Astrocyte (in vitro differentiated cells and primary cell): ENCODE measurements at regions not wholly inside any gene's neighbourhood (a gene's known extent, or its start where the extent isn't known, plus 50 kb on each side); places are given as distances from the start of the nearest gene placed in this dataset.

Source experiments
- DNase-seq: peaks from one replicate; pipeline ENCODE4 v3.0.0-alpha.2; 2010; ENCODE audit warnings: low read depth
- FAIRE-seq: peaks from 2 replicates; lab custom pipeline; 2011; peaks lifted over from hg19 to GRCh38; lab: Jason Lieb, UNC
- H2AFZ ChIP-seq: 2 replicates; pipeline ENCODE4 v1.6.0; 2012; ENCODE audit warnings: low read depth, low read length, inconsistent platforms
- H3K27ac ChIP-seq: 2 replicates; pipeline ENCODE4 v1.5.1; 2011; ENCODE audit warnings: low read depth, low read length, inconsistent platforms
- H3K27me3 ChIP-seq: 2 replicates; pipeline ENCODE4 v1.6.0; 2011; ENCODE audit warnings: low read length, inconsistent platforms; ENCODE audit not compliant: insufficient read depth
- H3K36me3 ChIP-seq: 2 replicates; pipeline ENCODE4 v1.5.1; 2011; ENCODE audit warnings: low read length, inconsistent platforms; ENCODE audit not compliant: insufficient read depth
- H3K4me1 ChIP-seq: 2 replicates; pipeline ENCODE4 v1.5.1; 2011; ENCODE audit warnings: low read length, inconsistent platforms; ENCODE audit not compliant: insufficient read depth
- H3K4me2 ChIP-seq: 2 replicates; pipeline ENCODE4 v1.6.0; 2012; ENCODE audit warnings: low read length, inconsistent platforms
- H3K4me3 ChIP-seq: 2 replicates; pipeline ENCODE4 v1.5.1; 2011; ENCODE audit warnings: low read depth, mild to moderate bottlenecking, low read length, inconsistent platforms; ENCODE audit not compliant: insufficient read depth
- H3K79me2 ChIP-seq: 2 replicates; pipeline ENCODE4 v1.6.0; 2012; ENCODE audit warnings: mild to moderate bottlenecking, low read length, inconsistent platforms; ENCODE audit not compliant: insufficient read depth
- H3K9ac ChIP-seq: 2 replicates; pipeline ENCODE4 v1.6.0; 2012; ENCODE audit warnings: mild to moderate bottlenecking, low read length, inconsistent platforms
- H3K9me3 ChIP-seq: 2 replicates; pipeline ENCODE4 v1.5.1; 2012; ENCODE audit warnings: low read depth, mild to moderate bottlenecking, low read length, inconsistent platforms; ENCODE audit not compliant: insufficient read depth
- H4K20me1 ChIP-seq: 2 replicates; pipeline ENCODE4 v1.6.0; 2012; ENCODE audit warnings: low read length, inconsistent platforms; ENCODE audit not compliant: insufficient read depth
- H3K27ac Mint-ChIP-seq: one replicate; pipeline ENCODE4 v1.8.0; 2021; ENCODE audit warnings: mild to moderate bottlenecking, mixed read lengths; ENCODE audit not compliant: unreplicated experiment
- H3K27me3 Mint-ChIP-seq: one replicate; pipeline ENCODE4 v1.8.0; 2021; ENCODE audit warnings: low read depth, mixed read lengths; ENCODE audit not compliant: unreplicated experiment
- H3K36me3 Mint-ChIP-seq: one replicate; pipeline ENCODE4 v1.8.0; 2021; ENCODE audit warnings: low read depth, mixed read lengths; ENCODE audit not compliant: unreplicated experiment
- H3K4me1 Mint-ChIP-seq: one replicate; pipeline ENCODE4 v1.8.0; 2021; ENCODE audit warnings: low read depth, mixed read lengths; ENCODE audit not compliant: unreplicated experiment
- H3K4me3 Mint-ChIP-seq: one replicate; pipeline ENCODE4 v1.8.0; 2021; ENCODE audit warnings: mild to moderate bottlenecking, moderate library complexity, mixed read lengths; ENCODE audit not compliant: unreplicated experiment
- H3K9me3 Mint-ChIP-seq: one replicate; pipeline ENCODE4 v1.8.0; 2021; ENCODE audit warnings: mild to moderate bottlenecking, mixed read lengths; ENCODE audit not compliant: unreplicated experiment
- EZH2 ChIP-seq: IDR thresholded peaks from 2 replicates; pipeline ENCODE4 v1.6.1; 2012; ENCODE audit warnings: mild to moderate bottlenecking, low read length, inconsistent platforms; ENCODE audit not compliant: insufficient read depth
- TF ChIP-seq, protein P1 (sequence below): IDR thresholded peaks from 2 replicates; pipeline ENCODE4 v1.5.1; 2011; ENCODE audit warnings: low read depth, mild to moderate bottlenecking, inconsistent platforms, low read length, moderate library complexity; ENCODE audit not compliant: insufficient read depth

DNA sequence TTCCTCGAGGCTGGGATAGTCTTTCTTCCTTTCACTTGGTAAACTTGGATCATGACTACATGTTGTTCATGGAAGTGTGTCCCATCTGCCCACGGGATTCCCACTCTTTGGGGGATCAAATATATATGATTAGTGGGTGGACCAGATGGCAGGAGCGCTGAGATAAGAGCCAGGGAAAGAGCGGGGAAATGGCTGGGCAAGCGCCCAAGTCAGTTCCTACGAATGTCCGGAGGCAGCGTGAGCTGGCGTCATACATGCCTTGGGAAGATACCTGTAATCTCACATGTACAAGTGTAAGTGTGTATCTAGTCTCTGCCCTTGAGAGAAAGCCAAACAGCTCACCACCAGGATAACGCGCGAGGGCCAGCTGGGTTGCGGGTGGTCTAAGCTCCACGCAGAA, 62.3 kb downstream of the FZD10 start:
- FAIRE-seq (no peak), DNase-seq (no peak)
- Mint-ChIP-seq H3K27ac (no peak overlapping the region), H3K9me3 (peaks cover 13% of the 10 kb centered on the region), H3K4me1 (no peaks in the 10 kb centered on the region), H3K36me3 (no peaks in the 10 kb centered on the region), H3K27me3 (no peaks in the 10 kb centered on the region), H3K4me3 (no peak overlapping the region)
- Histone ChIP-seq H3K27me3 (no peaks in the 10 kb centered on the region), H3K36me3 (no peaks in the 10 kb centered on the region), H3K4me3 (no peak overlapping the region), H2AFZ (no peak overlapping the region), H4K20me1 (no peaks in the 10 kb centered on the region), H3K9me3 (peaks cover 17% of the 10 kb centered on the region), H3K4me1 (no peaks in the 10 kb centered on the region), H3K9ac (no peak overlapping the region), H3K79me2 (no peaks in the 10 kb centered on the region), H3K4me2 (no peak overlapping the region), H3K27ac (no peak overlapping the region)
- TF ChIP-seq, protein P1, sequence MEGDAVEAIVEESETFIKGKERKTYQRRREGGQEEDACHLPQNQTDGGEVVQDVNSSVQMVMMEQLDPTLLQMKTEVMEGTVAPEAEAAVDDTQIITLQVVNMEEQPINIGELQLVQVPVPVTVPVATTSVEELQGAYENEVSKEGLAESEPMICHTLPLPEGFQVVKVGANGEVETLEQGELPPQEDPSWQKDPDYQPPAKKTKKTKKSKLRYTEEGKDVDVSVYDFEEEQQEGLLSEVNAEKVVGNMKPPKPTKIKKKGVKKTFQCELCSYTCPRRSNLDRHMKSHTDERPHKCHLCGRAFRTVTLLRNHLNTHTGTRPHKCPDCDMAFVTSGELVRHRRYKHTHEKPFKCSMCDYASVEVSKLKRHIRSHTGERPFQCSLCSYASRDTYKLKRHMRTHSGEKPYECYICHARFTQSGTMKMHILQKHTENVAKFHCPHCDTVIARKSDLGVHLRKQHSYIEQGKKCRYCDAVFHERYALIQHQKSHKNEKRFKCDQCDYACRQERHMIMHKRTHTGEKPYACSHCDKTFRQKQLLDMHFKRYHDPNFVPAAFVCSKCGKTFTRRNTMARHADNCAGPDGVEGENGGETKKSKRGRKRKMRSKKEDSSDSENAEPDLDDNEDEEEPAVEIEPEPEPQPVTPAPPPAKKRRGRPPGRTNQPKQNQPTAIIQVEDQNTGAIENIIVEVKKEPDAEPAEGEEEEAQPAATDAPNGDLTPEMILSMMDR, result no peak
- no peak for TF ChIP-seq EZH2

DNA sequence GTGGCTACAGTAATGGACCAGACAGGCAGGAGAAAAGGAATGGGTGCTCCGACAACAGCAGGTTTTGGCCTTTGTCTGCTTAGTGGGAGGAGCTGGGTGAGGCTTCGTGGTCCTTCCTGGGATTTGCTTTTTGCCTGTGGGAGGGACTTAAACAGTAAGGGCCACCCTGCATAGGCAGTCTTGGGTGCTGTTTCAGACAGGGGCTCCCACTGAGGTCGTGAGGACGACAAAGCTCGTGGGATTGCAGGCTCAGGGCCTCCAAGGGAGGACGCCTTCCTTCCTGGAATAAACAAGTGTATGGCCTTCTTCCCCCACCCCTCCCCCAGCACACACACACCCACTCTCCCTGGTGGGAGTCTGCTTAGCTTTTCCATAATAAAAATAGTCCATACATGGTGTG, 63.1 kb downstream of the FZD10 start:
- H3K4me3 Mint-ChIP-seq, result no peak overlapping the region
- H4K20me1 ChIP-seq, result no peaks in the 10 kb centered on the region
- H3K27ac ChIP-seq, result no peak overlapping the region
- no peaks in the 10 kb centered on the region for H3K27me3 ChIP-seq
- H3K4me3 ChIP-seq, result no peak overlapping the region
- no peak overlapping the region for H3K4me2 ChIP-seq
- no peak overlapping the region for H2AFZ ChIP-seq
- FAIRE-seq (no peak), DNase-seq (no peak)
- H3K27ac Mint-ChIP-seq, result no peak overlapping the region
- no peaks in the 10 kb centered on the region for H3K4me1 Mint-ChIP-seq
- H3K36me3 ChIP-seq, result no peaks in the 10 kb centered on the region
- no peak overlapping the region for H3K9ac ChIP-seq
- H3K4me1 ChIP-seq, result no peaks in the 10 kb centered on the region
- no peaks in the 10 kb centered on the region for H3K79me2 ChIP-seq
- H3K9me3 ChIP-seq, result peaks cover 18% of the 10 kb centered on the region
- H3K27me3 Mint-ChIP-seq, result no peaks in the 10 kb centered on the region
- no peak for TF ChIP-seq EZH2
- TF ChIP-seq, protein P1, result no peak
- peaks cover 9% of the 10 kb centered on the region for H3K9me3 Mint-ChIP-seq
- H3K36me3 Mint-ChIP-seq, result no peaks in the 10 kb centered on the region

DNA sequence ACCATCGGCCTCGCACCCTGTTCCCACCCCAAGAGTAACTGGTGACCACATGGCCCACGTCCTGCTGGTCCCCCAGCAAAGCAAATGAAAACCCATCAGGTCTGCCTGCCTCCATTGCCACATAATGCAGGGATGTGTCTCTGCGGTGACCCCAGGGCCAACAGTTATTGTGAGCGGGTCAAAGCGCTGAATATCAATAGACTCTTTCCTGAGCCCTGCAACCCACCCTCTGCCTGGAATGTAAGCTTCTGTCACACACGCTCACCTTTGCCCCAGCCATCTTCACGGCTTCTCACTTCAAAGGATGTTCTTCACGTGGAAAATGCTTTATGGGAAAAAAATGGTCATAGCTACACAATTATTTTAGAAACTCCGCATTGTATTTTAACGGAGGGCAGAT, 63.9 kb downstream of the FZD10 start:
- Mint-ChIP-seq H3K4me3 (no peak overlapping the region), H3K36me3 (no peaks in the 10 kb centered on the region), H3K27ac (no peak overlapping the region), H3K27me3 (no peaks in the 10 kb centered on the region), H3K9me3 (peaks cover 9% of the 10 kb centered on the region), H3K4me1 (no peaks in the 10 kb centered on the region)
- Histone ChIP-seq H3K9me3 (peaks cover 18% of the 10 kb centered on the region), H3K27me3 (no peaks in the 10 kb centered on the region), H3K79me2 (no peaks in the 10 kb centered on the region), H3K4me1 (no peaks in the 10 kb centered on the region), H3K4me3 (no peak overlapping the region), H2AFZ (no peak overlapping the region), H3K36me3 (no peaks in the 10 kb centered on the region), H3K27ac (no peak overlapping the region), H4K20me1 (no peaks in the 10 kb centered on the region), H3K9ac (no peak overlapping the region), H3K4me2 (no peak overlapping the region)
- DNase-seq (no peak), FAIRE-seq (no peak)
- TF ChIP-seq, protein P1, result no peak
- no peak for TF ChIP-seq EZH2
